ENCODE measurements at regions not wholly inside any gene's neighbourhood (a gene's known extent, or its start where the extent isn't known, plus 50 kb on each side); places are given as distances from the start of the nearest gene placed in this dataset.
"Not testable (repeated sequence)": the region's sequence is repeated elsewhere in the genome, so short reads cannot be mapped to it uniquely, and the experiment has no call there.

DNA sequence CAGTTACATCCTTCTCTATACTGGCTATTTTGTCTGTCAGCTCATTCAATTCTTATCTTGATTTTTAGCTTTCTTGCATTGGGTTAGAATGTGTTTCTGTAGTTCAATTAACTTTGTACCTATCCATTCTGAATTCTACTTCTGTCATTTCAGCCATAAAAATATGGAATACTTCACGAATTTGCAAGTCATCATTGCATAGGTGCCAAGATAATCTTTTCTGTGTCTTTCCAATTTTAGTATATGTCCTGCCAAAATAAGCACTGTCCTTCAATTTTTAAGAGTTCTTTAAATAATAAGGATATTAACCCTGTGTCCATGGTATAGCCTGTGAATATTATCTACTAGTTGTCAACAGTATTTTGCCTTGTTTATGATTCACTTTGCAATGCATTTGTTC is 665.7 kb upstream of the MDGA2 start:
- DNase-seq: no peak

DNA sequence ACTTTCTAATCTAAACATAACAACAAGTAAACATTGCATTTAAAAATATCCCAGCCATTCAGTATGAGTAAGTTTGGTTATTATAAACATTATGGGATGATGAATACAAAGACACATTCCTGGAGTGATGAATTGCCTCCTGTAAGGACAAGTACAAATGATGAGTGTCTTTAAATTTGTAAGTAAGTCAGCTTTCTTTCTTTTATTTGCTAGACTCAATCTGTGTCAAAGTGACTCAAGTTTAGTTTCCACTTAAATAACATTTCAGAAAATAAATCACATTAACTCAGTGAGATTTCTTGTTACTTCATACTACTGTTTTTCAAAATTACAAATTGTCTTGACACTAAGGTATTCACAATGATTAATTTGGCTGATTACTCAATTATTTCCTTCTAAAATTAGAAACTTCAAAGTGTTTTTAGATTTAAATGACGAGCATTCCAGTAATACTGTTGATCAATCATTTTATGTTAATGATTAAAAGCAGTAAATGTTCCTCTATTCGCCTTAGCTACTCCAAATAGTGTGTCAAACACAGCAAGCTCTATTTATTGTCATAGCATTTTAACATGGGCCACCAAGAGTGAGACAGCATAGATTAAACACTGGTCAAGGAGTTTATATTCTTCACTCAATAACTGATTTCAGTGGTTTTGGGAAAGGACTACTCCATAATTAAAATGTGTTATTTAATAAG is 658.0 kb upstream of the MDGA2 start:
- no peak for DNase-seq

DNA sequence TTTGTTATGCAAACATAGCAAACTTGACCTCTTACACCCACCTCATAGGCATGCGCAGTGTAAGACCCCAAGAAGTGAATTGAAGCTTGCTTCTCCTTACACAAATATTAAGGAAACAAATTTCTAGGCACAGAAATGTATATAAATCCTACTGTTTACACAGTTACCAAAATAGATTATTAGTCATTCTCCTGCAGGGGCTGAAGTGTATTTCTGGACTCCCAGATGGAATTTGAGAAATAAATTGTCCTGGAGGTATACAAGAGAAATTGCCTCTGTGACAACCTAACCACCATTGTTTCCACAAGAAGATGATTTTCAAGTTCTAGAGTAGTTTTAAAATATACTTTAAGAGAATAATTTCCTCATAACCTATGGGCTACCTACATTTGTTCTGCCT is 656.0 kb upstream of the MDGA2 start:
- DNase-seq: no peak

DNA sequence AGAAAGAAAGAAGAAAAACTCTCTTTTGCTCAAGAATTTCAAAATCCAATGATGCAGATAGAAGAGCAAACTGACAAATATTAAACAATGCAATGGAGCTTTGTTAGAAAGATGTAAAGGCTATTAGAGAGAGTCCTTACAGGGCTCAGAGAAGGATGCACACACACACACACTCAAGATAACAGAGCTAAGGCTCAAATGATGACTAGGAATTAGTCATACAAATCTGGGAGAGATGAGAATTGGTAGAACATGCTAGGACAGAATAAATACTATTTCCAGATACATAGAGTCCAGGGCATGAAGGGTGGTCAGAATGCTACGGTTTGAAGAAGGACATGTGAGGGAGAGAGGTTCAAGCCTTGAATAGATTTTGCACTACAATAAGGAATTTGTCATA is 650.1 kb upstream of the MDGA2 start:
- no peak for DNase-seq

DNA sequence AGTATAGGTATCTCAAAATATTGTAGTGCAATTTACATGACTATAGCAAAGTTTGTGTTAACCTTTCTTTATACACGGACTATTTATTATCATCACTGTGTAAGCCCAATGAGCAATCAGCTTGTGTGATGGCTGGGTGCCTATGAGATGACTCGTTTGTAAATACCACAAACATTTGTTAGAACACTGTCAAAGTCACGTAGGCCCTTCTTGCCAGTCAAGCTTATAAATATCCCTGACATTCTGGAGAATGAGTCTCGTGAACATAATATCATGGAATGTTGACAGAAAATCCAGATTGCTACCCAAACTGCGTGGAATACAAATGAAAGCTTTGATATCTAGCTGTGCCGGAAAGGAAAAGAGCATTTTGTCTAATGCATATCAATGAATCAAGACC is 648.3 kb upstream of the MDGA2 start:
- no peak for DNase-seq

DNA sequence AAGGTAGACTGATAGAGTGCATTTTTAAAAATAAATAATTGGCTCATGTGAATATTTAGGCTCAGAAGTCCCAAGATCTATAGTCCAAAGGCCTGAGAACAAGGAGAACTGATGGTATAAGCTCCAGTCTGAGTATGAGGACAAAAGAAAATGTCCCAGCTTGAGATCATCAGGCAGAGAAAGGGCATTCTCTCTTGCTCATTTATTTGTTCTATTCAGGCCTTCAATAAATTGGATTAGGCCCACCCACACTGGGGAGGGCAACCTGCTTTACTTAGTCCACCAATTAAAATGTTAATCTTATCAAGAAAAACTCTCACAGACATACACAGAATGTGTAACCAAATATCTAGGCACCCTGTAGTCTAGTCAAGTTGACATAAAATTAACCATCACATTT is 644.4 kb upstream of the MDGA2 start:
- DNase-seq: no peak

DNA sequence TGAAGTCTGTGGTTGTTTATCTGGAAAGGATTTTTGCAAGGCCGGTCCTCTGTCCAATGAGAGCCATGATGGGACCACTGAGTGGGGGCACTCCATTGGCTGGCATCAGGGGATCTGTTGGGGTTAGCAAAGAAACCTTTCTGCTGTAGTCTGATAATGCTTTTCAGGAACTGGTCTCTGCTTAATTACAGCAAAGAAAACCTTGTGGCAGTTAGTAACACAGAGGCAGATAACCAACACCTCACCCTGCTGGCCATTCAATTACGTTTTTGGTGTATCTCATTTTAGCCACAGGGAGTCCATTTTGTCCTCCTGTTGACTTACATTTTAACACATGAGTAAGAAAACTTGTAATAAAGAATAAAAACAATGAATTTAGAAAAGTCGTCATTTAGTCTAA is 629.3 kb upstream of the MDGA2 start:
- DNase-seq: no peak

DNA sequence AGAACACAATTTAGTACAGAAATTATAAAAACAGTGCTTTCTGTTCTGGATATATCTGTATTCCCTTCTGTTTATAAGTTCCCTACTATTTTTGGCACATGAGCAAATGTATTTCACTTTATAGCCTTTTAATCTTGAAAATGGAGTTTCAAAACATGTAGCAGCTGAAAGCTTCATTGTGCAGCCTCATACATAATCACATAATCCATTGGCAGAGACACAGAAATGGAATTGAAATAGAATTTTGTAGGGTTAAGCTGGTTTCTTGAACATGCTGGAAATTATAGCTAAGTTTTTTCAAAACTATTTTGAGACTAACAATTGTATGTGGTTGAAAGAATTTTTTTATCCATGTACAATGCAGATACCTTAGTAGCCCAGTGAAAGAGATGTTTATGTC is 614.3 kb upstream of the MDGA2 start:
- DNase-seq: no peak

DNA sequence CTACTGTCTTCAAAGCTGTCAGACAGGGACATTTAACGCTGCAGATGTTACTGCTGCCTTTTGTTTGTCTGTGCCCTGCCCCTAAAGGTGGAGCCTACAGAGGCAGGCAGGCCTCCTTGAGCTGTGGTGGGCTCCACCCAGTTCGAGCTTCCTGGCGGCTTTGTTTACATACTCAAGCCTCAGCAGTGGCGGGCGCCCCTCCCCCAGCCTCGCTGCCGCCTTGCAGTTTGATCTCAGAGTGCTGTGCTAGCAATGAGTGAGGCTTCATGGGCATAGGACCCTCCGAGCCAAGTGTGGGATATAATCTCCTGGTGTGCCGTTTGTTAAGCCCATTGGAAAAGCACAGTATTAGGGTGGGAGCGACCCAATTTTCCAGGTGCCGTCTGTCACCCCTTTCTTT is 609.8 kb upstream of the MDGA2 start:
- DNase-seq: not testable (repeated sequence)

DNA sequence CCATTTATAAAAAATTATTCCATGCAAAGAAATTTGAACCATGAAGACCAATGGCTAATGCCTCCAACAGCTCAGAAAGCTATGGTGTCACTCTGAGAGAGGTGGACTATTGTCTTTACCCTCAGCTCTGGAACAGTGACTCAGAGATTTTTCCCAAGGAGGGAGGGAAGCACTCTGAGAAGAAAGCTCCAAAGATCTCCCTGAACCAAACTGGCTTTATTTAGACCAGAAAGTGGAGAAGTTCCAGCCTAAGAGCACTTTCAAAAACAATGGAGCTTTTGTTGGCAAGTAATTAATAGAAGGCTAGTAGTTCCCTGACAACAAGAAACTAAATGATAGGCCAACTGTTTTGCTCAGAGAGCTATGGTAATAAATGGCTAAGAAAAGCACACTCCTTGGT is 599.9 kb upstream of the MDGA2 start:
- no peak for DNase-seq

DNA sequence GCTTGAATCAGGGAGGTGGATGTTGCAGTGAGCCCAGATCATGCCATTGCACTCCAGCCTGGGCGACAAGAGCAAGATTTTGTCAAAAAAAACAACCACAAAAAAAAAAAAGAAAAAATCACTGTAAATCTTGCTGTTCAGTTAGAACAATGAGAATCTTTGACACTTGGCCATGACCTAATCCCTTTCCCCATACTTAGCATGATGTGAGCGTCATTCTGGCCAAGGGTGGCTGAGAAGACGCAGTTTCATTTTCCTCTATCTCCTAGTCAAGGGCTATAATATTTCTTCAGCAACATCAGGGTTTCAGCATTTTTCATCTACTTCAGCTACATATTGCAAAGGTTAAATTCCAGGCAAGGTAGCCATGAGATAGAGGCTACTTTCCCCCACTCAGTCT is 599.4 kb upstream of the MDGA2 start:
- no peak for DNase-seq

DNA sequence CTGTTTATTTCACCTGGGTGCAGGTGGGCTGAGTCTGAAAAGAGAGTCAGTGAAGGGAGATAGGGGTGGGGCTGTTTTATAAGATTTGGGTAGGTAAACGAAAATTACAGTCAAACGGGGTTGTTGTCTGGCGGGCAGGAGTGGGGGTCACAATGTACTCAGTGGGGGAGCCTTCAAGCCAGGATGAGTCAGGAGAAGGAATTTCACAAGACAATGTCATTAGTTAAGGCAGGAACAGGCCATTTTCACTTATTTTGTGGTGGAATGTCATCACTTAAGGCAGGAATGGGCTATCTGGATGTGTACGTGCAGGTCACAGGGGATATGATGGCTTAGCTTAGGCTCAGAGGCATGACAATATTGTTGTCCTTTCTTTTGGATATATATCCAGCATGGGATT is 592.5 kb upstream of the MDGA2 start:
- not testable (repeated sequence) for DNase-seq

DNA sequence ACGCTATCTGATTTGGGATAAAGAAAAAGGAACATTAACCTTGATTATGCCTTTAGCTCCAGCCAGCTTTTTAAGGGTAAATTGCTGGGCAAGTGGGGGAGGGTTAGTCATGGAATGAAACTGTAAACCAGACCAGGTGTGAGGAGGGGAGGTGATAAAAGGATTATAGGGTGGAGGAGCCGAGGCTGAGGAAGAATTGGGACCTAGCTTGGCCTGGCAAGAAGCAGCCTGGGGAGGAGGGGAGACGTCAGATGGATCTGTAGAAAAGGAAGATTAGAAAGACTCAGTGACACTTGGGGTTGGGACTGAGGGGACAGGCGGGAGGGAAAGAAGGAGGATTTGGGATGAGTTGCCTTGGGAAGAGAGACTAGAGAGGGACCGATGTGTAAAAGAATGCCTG is 590.8 kb upstream of the MDGA2 start:
- not testable (repeated sequence) for DNase-seq

DNA sequence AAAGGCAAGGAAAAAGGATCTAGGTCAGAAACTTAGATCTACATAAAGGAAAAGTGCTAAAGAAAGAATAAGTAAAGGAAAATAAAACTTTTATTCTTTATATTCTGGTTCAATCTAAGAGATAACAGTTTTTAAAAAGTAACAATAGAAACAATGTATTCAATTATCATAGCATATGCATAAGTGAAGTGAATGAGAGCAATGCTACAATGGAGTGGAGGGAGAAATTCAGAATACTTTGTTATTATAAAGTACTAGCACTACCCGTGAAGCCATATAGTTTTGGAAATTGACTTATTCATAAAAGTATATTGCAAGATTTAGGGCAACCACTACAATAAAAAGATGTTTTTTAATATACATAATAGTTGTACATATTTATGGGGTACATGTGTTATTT is 586.0 kb upstream of the MDGA2 start:
- DNase-seq: no peak

DNA sequence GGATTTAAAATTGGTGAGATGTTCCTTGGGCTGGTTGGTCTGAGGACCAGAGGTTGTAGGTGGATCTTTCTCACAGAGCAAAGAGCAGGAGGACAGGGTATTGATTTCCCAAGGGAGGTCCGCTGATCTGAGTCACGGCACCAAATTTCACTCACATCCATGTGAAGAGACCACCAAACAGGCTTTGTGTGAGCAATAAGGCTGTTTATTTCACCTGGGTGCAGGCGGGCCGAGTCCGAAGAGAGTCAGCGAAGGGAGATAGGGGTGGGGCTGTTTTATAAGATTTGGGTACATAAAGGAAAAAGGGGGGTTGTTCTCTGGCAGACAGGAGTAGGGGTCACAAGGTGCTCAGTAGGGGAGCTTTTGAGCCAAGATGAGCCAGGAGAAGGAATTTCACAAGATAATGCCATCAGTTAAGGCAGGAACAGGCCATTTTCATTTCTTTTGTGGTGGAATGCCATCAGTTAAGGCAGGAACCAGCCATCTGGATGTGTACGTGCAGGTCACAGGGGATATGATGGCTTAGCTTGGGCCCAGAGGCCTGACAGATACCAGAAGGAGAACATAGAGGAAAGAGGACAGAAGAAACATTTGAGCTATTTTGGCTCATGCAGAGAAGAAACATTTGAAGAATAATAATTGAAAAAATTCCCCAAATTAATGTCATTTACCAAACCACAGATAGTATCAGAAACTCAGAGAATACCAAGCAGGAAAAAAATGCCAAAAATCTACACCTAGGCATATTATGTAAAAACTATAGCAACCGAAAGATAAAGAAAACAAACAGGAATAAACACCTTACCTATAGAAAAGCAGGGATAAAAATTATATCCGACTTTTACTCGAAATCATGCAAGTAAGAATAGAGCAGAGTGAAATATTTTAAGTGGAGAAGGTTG is 585.2 kb upstream of the MDGA2 start:
- not testable (repeated sequence) for DNase-seq

DNA sequence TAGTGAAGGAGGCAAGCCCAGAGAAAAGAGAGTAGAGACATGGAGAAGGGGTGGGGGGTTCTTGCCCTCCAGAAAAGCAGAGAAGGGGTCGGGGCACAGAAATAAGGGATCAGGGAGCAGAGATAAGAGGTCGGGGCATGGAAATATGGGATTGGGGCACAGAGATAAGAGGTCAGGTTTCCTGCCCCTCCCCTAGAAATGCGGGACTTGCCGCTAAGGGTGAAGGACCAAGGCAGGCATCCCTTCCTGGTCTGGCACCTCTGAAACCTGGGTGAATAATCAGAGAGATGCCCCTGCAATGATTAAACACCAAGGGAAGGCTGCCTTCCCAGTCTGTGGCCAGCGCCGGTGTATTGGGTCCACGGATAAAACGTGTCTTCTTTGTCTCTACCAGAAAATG is 584.5 kb upstream of the MDGA2 start:
- not testable (repeated sequence) for DNase-seq

DNA sequence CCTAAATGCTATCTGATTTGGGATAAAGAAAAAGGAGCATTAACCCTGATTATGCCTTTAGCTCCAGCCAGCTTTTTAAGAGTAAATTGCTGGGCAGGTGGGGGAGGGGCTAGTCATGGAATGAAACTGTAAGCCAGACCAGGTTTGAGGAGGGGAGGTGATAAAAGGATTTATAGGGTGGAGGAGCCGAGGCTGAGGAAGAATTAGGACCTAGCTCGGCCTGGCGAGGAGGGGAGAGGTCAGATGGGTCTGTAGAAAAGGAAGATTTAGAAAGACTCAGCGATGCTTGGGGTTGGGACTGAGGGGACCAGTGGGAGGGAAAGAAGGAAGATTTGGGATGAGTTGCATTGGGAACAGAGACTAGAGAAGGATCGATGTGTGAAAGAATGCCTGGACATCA is 583.8 kb upstream of the MDGA2 start:
- not testable (repeated sequence) for DNase-seq

DNA sequence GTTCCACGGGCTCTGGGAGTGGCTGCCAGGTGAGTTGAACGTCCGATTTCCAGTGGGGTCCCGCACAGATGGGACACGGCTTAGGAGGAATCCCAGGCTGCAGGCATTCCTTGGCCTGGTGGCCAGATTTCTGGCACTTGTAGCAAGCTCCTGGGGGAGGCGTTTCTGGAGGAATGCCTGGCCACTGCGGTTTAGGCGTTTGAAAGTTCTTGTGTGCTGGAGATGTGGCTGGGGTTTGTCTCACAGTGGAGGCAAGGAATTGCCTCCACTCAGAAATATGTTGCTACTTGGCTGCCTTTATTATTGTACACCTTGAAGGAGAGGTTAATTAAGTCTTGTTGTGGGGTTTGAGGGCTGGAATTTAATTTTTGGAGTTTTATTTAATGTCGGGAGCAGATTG is 583.3 kb upstream of the MDGA2 start:
- DNase-seq: not testable (repeated sequence)

DNA sequence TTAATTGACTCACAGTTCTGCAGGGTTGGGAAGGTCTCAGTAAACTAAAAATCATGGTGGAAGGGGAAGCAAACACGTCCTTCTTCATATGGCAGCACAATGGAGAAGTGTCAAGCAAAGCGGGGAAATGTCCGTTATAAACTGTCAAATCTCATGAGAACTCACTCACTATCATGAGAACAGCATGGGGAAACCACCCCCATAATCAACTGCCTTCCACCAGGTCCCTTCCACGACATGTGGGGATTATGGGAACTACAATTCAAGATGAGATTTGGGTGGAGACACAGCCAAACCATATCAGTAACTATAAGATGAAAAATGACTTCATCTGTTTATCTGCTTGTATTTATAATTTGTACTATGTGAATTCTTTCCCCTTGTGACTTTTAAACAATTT is 577.6 kb upstream of the MDGA2 start:
- DNase-seq: no peak

DNA sequence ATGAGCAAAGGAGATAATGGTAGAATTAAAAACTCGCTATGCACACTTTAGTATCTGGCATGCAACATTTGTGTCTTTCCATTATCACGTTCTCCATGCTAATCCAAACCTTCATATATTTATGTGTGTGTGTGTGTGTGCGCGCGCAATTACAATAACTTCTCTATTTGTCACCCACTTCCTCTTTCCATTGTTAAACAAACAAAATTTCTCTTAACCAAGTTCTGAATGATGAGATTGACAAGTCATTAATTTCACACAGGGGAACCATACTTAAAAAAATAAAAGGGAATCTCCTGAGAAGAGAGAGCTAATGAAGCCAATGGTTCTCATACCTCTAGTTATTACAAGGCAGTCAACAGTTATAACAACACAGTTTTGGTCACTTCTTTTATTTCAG is 575.9 kb upstream of the MDGA2 start:
- DNase-seq: no peak

DNA sequence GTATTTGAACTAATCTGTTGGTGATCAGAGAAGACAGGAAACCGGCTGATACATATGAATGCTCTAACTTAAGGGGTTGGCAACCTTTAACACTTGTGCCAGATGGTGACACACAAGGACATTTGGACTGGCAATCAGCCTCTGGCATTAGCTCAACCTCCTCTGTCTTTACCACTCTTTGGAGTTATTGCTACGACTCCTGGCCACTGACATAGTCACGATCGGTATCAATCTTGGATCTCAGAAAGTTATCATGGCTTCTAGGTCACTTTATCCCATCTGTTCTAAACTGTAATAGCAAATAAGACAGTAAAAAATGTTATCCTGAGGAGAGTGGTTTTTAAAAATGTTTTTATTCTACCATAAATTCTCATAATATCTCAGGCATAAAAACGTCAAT is 575.2 kb upstream of the MDGA2 start:
- no peak for DNase-seq

DNA sequence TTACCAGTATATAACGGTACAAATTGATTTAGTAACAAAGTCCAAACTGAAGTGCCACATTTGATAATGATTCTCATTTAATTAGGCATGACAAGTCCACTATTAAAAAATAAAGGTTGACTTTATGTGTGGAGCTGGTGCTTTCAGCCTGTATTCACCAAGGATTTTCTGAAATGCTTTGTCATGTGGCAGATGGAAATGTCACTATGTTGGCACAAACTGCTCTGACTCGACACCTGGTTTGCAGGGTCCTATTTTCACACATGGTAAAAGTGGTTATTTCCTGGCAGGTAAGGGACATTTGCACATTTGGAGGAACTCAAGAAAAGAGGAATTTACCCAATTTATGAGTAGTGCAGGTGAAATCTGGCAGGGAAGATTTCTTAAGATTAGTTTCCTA is 572.6 kb upstream of the MDGA2 start:
- no peak for DNase-seq

DNA sequence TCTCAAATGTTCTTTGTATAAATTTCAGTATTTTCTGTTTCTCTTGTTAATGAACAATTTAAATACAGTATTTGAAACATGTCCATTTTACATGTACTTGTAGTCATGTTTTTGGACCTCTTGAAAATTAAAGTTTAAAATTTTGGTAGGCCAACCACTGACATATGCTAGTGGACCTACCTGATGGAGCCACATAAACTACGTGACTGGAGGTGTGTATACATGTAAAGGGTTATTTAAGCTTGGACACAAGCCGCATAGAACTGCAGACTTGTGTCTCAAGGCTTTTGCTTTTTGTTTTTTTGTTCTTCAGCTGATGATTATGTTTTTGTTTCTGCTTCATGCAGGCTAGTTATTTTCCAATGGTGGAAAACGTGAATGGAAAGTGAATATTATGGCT is 568.5 kb upstream of the MDGA2 start:
- no peak for DNase-seq

DNA sequence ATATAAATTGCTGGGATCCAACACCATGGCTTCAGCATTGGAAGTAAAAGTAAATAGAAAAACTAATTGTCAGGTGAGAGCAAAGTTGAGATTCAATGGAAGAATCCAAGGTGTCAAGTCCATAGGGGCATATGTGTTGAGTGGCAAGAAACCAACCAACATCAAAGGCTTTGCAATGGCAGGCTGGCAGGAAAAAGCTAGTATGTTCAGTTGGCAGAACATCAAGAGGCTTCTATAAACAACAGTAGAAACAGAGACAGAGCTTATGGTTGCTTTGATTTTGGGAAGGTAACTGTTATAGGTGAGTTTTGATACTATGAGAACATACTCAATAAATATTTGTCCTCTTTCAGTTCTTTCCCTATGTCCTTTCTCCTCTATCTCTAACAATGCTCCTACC is 553.7 kb upstream of the MDGA2 start:
- DNase-seq: no peak

DNA sequence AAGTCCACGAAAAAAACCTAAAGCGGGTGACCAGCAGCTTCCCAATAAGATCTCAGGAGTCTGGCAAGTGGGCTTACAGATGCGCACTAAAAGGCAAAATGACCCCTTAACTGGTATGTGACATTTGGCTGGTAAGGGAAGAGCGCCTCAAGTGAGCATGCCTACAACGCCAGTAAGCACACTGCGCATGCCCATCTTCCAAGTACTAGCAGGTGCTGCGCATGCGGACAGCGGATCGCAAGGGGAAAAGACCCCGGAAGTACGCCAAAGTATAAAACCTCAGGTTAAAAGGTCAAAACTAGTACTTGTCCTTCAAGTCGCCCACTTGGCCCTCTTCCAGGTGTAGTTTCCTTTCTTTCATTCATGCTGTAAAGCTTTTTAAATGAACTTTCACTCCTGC is 518.5 kb upstream of the MDGA2 start:
- DNase-seq: no peak

Data from NCI-H2171 treated with DMSO at 0.1 percent for 48 hours (cell line).